ENCODE measurements at regions not wholly inside any gene's neighbourhood (a gene's known extent, or its start where the extent isn't known, plus 50 kb on each side); places are given as distances from the start of the nearest gene placed in this dataset.

DNA sequence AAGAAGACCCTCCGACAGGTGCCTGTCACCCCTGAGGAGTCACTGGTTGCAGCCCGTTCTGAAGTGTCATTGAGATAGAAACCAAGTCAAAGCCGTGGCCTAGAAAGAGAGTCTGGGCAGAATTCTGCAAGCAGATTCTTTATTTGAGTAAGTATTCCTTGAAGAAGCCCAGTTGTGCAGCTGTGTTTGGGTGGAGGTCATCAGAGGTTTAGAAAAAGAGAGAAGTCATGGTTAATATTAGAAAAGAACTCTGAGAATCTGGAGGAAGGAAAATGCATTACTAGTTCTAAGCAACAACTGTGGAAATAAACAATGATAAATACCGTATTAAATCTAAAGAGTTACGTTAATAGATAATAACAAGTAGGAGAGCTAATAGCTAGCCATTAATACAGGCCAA is 118.8 kb upstream of the KIRREL3 start:
- H2AK5ac ChIP-seq (ENCODE audit: low read depth, low read length): no peak overlapping the region
- BruUV-seq (replicated peaks): no TSS peak
- H3K56ac ChIP-seq (ENCODE audit: extremely low read depth, insufficient read depth, low read length): no peak overlapping the region
- H2BK120ac ChIP-seq (ENCODE audit: low read depth, low read length): no peak overlapping the region
- no peak overlapping the region for H4K8ac ChIP-seq (ENCODE audit: low read depth in 2 of 2, low read length in 2 of 2)
- DNase-seq (no peak), ATAC-seq (ENCODE audit: low read depth) (no peak)
- H2AK9ac ChIP-seq (replicated peaks; ENCODE audit: low read depth, low read length, poor library complexity): no peak overlapping the region
- POLR2A ChIA-PET (ENCODE audit: unreplicated experiment): no interaction called here
- dilution Hi-C loops (cut with HindIII; ENCODE audit: low sequenced_read_pairs, unreplicated experiment) (no loop called here), in situ Hi-C loops (cut with MboI; ENCODE audit: low sequenced_read_pairs) (no loop called here), intact Hi-C loops (cut with micrococcal nuclease) (no loop called here)
- no peaks in the 10 kb centered on the region for H3K9me3 ChIP-seq (ENCODE audit: control insufficient read depth, insufficient read depth, low read length)
- H4K5ac ChIP-seq (ENCODE audit: low read depth, low read length): no peak overlapping the region
- H3K18ac ChIP-seq (ENCODE audit: low read depth, low read length): no peak overlapping the region
- CTCF ChIA-PET: no interaction called here
- no peaks in the 10 kb centered on the region for H3K36me3 ChIP-seq (ENCODE audit: control insufficient read depth, insufficient read depth, low read length)
- H3K9ac ChIP-seq (ENCODE audit: low read depth, low read length): no peak overlapping the region
- no peak overlapping the region for H3K23ac ChIP-seq (ENCODE audit: low read depth, low read length)
- no peak overlapping the region for H3K14ac ChIP-seq (replicated peaks; ENCODE audit: low read depth, low read length)
- H3K9me1 ChIP-seq (ENCODE audit: insufficient read depth, low read length): no peaks in the 10 kb centered on the region
- no peak overlapping the region for H3K4me2 ChIP-seq (ENCODE audit: low read depth, low read length)
- WGBS, 2 experiments (ENCODE audit: extremely low coverage in 2 of 2, insufficient read length in 1 of 2): 39% methylated on average over 3 of the region's 5 CpGs; no CpG with 5 or more reads in 1 of the 2 experiments
- no peak overlapping the region for H3K27ac ChIP-seq (ENCODE audit: insufficient read depth, low read length)
- no peaks in the 10 kb centered on the region for H3K4me1 ChIP-seq (ENCODE audit: control insufficient read depth, insufficient read depth, low read length)
- H2BK20ac ChIP-seq (ENCODE audit: low read depth, low read length): no peak overlapping the region
- H4K91ac ChIP-seq (ENCODE audit: insufficient read depth, low read depth, low read length): no peak overlapping the region
- peaks cover 8% of the 10 kb centered on the region; the same call in 1 of the 2 replicates for H3K27me3 ChIP-seq (ENCODE audit: control insufficient read depth, insufficient read depth, low read length)
- H2AFZ ChIP-seq (replicated peaks; ENCODE audit: low read length, poor library complexity): no peak overlapping the region
- no peaks in the 10 kb centered on the region for H4K20me1 ChIP-seq (ENCODE audit: insufficient read depth, low read length)
- no peak overlapping the region for H2BK15ac ChIP-seq (ENCODE audit: low read depth, low read length)
- H3K4me3 ChIP-seq (ENCODE audit: insufficient read depth, low read depth, low read length): no peak overlapping the region
- H2BK5ac ChIP-seq (ENCODE audit: low read depth, low read length, poor library complexity, severe bottlenecking): no peak overlapping the region
- H3K4ac ChIP-seq (ENCODE audit: low read depth, low read length): no peak overlapping the region
- no peaks in the 10 kb centered on the region for H3K79me1 ChIP-seq (ENCODE audit: low read depth in 1 of 2, low read length in 2 of 2)
- TF ChIP-seq MAFK (IDR thresholded peaks at IDR 0.05; ENCODE audit: low read depth, low read length) (no peak), NFE2L2 (IDR thresholded peaks at IDR 0.05; ENCODE audit: low read depth, low read length) (no peak), POLR2A (IDR thresholded peaks at IDR 0.05; ENCODE audit: low read depth, low read length) (no peak), RAD21 (IDR thresholded peaks at IDR 0.05; ENCODE audit: low read length) (no peak), CHD1 (IDR thresholded peaks at IDR 0.05; ENCODE audit: low read depth, low read length) (no peak), BHLHE40 (IDR thresholded peaks at IDR 0.05; ENCODE audit: low read depth, low read length) (no peak), MAZ (IDR thresholded peaks at IDR 0.05; ENCODE audit: borderline replicate concordance, low read depth, low read length) (no peak), CEBPB (IDR thresholded peaks at IDR 0.05; ENCODE audit: low read depth, low read length) (no peak), SMC3 (IDR thresholded peaks at IDR 0.05; ENCODE audit: low read depth, low read length) (no peak), FOS (IDR thresholded peaks at IDR 0.05; ENCODE audit: low read depth, low read length) (no peak), MXI1 (IDR thresholded peaks at IDR 0.05; ENCODE audit: borderline replicate concordance, low read depth, low read length) (no peak), RCOR1 (IDR thresholded peaks at IDR 0.05; ENCODE audit: insufficient replicate concordance, low read length) (no peak), RFX5 (IDR thresholded peaks at IDR 0.05; ENCODE audit: low read depth, low read length) (no peak)
- TF ChIP-seq, protein P1, sequence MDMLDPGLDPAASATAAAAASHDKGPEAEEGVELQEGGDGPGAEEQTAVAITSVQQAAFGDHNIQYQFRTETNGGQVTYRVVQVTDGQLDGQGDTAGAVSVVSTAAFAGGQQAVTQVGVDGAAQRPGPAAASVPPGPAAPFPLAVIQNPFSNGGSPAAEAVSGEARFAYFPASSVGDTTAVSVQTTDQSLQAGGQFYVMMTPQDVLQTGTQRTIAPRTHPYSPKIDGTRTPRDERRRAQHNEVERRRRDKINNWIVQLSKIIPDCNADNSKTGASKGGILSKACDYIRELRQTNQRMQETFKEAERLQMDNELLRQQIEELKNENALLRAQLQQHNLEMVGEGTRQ (IDR thresholded peaks at IDR 0.05; ENCODE audit: low read depth, low read length): no peak
- TF ChIP-seq, protein P2, sequence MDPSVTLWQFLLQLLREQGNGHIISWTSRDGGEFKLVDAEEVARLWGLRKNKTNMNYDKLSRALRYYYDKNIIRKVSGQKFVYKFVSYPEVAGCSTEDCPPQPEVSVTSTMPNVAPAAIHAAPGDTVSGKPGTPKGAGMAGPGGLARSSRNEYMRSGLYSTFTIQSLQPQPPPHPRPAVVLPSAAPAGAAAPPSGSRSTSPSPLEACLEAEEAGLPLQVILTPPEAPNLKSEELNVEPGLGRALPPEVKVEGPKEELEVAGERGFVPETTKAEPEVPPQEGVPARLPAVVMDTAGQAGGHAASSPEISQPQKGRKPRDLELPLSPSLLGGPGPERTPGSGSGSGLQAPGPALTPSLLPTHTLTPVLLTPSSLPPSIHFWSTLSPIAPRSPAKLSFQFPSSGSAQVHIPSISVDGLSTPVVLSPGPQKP (IDR thresholded peaks at IDR 0.05; ENCODE audit: borderline replicate concordance, low read depth, low read length): no peak
- TF ChIP-seq, protein P3, sequence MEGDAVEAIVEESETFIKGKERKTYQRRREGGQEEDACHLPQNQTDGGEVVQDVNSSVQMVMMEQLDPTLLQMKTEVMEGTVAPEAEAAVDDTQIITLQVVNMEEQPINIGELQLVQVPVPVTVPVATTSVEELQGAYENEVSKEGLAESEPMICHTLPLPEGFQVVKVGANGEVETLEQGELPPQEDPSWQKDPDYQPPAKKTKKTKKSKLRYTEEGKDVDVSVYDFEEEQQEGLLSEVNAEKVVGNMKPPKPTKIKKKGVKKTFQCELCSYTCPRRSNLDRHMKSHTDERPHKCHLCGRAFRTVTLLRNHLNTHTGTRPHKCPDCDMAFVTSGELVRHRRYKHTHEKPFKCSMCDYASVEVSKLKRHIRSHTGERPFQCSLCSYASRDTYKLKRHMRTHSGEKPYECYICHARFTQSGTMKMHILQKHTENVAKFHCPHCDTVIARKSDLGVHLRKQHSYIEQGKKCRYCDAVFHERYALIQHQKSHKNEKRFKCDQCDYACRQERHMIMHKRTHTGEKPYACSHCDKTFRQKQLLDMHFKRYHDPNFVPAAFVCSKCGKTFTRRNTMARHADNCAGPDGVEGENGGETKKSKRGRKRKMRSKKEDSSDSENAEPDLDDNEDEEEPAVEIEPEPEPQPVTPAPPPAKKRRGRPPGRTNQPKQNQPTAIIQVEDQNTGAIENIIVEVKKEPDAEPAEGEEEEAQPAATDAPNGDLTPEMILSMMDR (conservative IDR thresholded peaks at IDR 0.05; ENCODE audit: low read depth, low read length): no peak
